GM23248 (cell line): ENCODE measurements at regions not wholly inside any gene's neighbourhood (a gene's known extent, or its start where the extent isn't known, plus 50 kb on each side); places are given as distances from the start of the nearest gene placed in this dataset.
A peak's percentile ranks its signal among the peaks of the same experiment; 100 is the strongest.
"Not testable (repeated sequence)": the region's sequence is repeated elsewhere in the genome, so short reads cannot be mapped to it uniquely, and the experiment has no call there.

Experiments used
- DNase-seq: peaks from one replicate; pipeline ENCODE4 v3.0.0-alpha.2; 2015
- H2AFZ ChIP-seq: fragments of 200-600 bp; sonication (generic); 2 replicates; pipeline ENCODE4 v1.6.1; 2016; ENCODE audit warnings: antibody characterized with exemption
- H3F3A ChIP-seq: fragments of 200-600 bp; sonication (generic); 2 replicates; pipeline ENCODE4 v1.6.1; 2016; ENCODE audit warnings: mild to moderate bottlenecking, antibody characterized with exemption, mixed run types; ENCODE audit not compliant: insufficient read depth
- H3K27ac ChIP-seq: fragments of 200-600 bp; sonication (generic); 2 replicates; pipeline ENCODE4 v1.5.1; 2016; ENCODE audit warnings: mild to moderate bottlenecking
- H3K27me3 ChIP-seq: fragments of 200-600 bp; sonication (generic); replicated peaks from 2 replicates; pipeline ENCODE4 v1.6.1; 2016; ENCODE audit warnings: mild to moderate bottlenecking; ENCODE audit not compliant: insufficient read depth
- H3K36me3 ChIP-seq: fragments of 200-600 bp; sonication (generic); 2 replicates; pipeline ENCODE4 v1.6.1; 2016; ENCODE audit warnings: low read depth, mild to moderate bottlenecking
- H3K4me1 ChIP-seq: fragments of 200-600 bp; sonication (generic); 2 replicates; pipeline ENCODE4 v1.6.1; 2016; ENCODE audit warnings: mild to moderate bottlenecking; ENCODE audit not compliant: insufficient read depth
- H3K4me2 ChIP-seq: fragments of 200-600 bp; sonication (generic); one replicate; pipeline ENCODE4 v1.6.1; 2016; ENCODE audit warnings: mild to moderate bottlenecking; ENCODE audit not compliant: unreplicated experiment
- H3K4me3 ChIP-seq: fragments of 200-600 bp; sonication (generic); 2 replicates; pipeline ENCODE4 v1.5.1; 2016; ENCODE audit warnings: mild to moderate bottlenecking
- H3K79me2 ChIP-seq: fragments of 200-600 bp; sonication (generic); 2 replicates; pipeline ENCODE4 v1.6.1; 2016; ENCODE audit warnings: mild to moderate bottlenecking; ENCODE audit not compliant: insufficient read depth
- H3K9ac ChIP-seq: fragments of 200-600 bp; sonication (generic); 2 replicates; pipeline ENCODE4 v1.6.1; 2016; ENCODE audit warnings: mild to moderate bottlenecking
- H3K9me2 ChIP-seq: fragments of 200-600 bp; sonication (generic); 2 replicates; pipeline ENCODE4 v1.6.1; 2016; ENCODE audit warnings: mixed run types, mild to moderate bottlenecking, moderate library complexity; ENCODE audit not compliant: insufficient read depth
- H3K9me3 ChIP-seq: fragments of 200-600 bp; sonication (generic); one replicate; pipeline ENCODE4 v1.6.1; 2017; ENCODE audit warnings: low read depth
- H4K20me1 ChIP-seq: fragments of 200-600 bp; sonication (generic); 2 replicates; pipeline ENCODE4 v1.6.0; 2016; ENCODE audit not compliant: insufficient read depth
- EZH2 ChIP-seq: fragments of 200-600 bp; sonication (generic); IDR thresholded peaks from 2 replicates; pipeline ENCODE4 v1.6.1; 2018; ENCODE audit warnings: antibody characterized with exemption, mild to moderate bottlenecking; ENCODE audit not compliant: insufficient read depth, poor library complexity, severe bottlenecking
- EZH2phosphoT487 ChIP-seq: fragments of 200-600 bp; sonication (generic); IDR thresholded peaks from 2 replicates; pipeline ENCODE4 v1.6.1; 2018; ENCODE audit warnings: antibody characterized with exemption, moderate library complexity, mild to moderate bottlenecking, low read depth; ENCODE audit not compliant: insufficient read depth
- WGBS, 2 experiments: methylation state at CpG; one replicate each; pipeline ENCODE4 v1.1.6; 2015 to 2017; ENCODE audit warnings: low lambda C conversion rate in 2 of 2, low coverage in 1 of 2; ENCODE audit errors: missing lambda C conversion rate in 2 of 2; 5-methylcytosine and 5-hydroxymethylcytosine counted together
- in situ Hi-C: fragments of 300-500 bp; cut with MboI; formaldehyde crosslinking; loops from 2 replicates; pipeline ENCODE4 v1.15.0; 2020

DNA sequence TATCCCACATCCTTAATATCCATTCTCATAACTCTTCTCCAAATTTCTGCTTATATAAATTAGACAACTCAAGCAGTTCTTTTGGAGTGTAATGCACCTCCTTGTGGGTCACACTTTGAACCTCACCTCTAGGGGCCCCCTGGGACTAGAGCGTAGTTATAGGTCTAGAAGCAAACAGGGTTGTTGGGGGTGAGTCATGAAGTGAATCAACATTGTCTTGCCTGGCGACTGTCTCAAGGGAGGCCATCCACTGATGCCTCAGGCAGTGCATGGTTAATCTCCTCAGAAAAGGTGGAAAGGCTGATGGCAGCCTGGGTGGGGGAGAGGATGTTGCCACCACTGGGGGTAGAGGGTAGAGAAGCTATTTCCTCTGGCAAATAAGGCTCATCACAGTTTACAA is 129.1 kb downstream of the TNFRSF21 start:
- in situ Hi-C loops: no loop called here
- H3K27me3 ChIP-seq: no peaks in the 10 kb centered on the region
- H3K9me2 ChIP-seq: no peaks in the 10 kb centered on the region
- no peak overlapping the region for H3K27ac ChIP-seq
- WGBS, 2 experiments: 24 to 38% methylated on average over 2 of the region's 2 CpGs
- no peaks in the 10 kb centered on the region for H3K79me2 ChIP-seq
- H3K9ac ChIP-seq: no peak overlapping the region
- H2AFZ ChIP-seq: no peak overlapping the region
- no peaks in the 10 kb centered on the region for H4K20me1 ChIP-seq
- H3K4me2 ChIP-seq: no peak overlapping the region
- H3F3A ChIP-seq: no peaks in the 10 kb centered on the region
- no peaks in the 10 kb centered on the region for H3K4me1 ChIP-seq
- DNase-seq: peak; percentile 73
- H3K4me3 ChIP-seq: no peak overlapping the region
- TF ChIP-seq EZH2 (no peak), EZH2phosphoT487 (no peak)
- H3K36me3 ChIP-seq: no peaks in the 10 kb centered on the region
- H3K9me3 ChIP-seq: no peaks in the 10 kb centered on the region

DNA sequence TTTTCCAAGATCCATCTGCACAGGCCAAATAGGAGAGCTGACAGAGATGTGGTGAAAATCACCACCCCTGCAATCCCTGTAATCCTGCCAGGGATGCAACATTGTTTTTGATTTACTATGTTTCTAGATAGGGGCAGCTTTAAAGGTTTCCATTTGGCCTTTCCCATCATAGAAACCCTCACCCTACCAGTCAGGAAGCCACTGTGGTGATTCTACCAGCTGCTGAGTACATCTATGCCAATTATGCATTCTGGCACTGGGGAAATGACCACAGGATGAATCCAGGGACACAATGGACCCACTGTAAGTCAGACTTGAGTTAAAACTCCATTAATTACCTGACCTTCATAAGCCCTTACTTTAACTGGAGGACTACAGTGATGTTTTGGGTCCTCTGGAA is 130.4 kb downstream of the TNFRSF21 start:
- Histone ChIP-seq H3K9ac (no peak overlapping the region), H3K4me2 (no peak overlapping the region), H3K27ac (no peak overlapping the region), H3K4me1 (no peaks in the 10 kb centered on the region), H3K27me3 (no peaks in the 10 kb centered on the region), H3K4me3 (no peak overlapping the region), H3K9me3 (no peaks in the 10 kb centered on the region), H3K36me3 (no peaks in the 10 kb centered on the region), H3K79me2 (no peaks in the 10 kb centered on the region), H3F3A (no peaks in the 10 kb centered on the region), H3K9me2 (no peaks in the 10 kb centered on the region), H4K20me1 (no peaks in the 10 kb centered on the region), H2AFZ (no peak overlapping the region)
- TF ChIP-seq EZH2 (no peak), EZH2phosphoT487 (no peak)
- in situ Hi-C loops: no loop called here
- no peak for DNase-seq

DNA sequence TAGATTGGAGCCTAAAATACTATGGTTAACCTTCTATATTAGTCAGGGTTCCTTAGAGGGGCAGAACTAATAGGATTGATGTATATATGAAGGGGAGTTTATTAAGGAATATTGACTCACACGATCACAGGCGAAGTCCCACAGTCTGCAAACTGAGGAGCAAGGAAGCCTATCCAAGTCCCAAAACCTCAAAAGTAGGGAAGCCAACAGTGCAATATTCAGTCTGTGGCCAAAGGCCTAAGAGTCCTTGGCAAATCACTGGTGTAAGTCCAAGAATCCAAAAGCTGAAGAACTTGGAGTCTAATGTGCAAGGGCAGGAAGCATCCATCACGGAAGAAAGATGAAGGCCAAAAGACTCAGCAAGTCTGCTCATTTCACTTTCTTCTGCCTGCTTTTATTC is 133.5 kb upstream of the ADGRF1 start:
- Histone ChIP-seq H3K27ac (no peak overlapping the region), H3K9me2 (no peaks in the 10 kb centered on the region), H3K4me3 (no peak overlapping the region), H3K4me2 (no peak overlapping the region), H3K9me3 (no peaks in the 10 kb centered on the region), H3K4me1 (no peaks in the 10 kb centered on the region), H3K27me3 (no peaks in the 10 kb centered on the region), H4K20me1 (no peaks in the 10 kb centered on the region), H3K9ac (no peak overlapping the region), H3K79me2 (no peaks in the 10 kb centered on the region), H3K36me3 (no peaks in the 10 kb centered on the region), H2AFZ (no peak overlapping the region), H3F3A (no peaks in the 10 kb centered on the region)
- DNase-seq: no peak
- no peak for TF ChIP-seq EZH2phosphoT487
- no peak for TF ChIP-seq EZH2
- WGBS, 2 experiments: 46 to 58% methylated on average over 3 of the region's 3 CpGs
- in situ Hi-C loops: no loop called here

DNA sequence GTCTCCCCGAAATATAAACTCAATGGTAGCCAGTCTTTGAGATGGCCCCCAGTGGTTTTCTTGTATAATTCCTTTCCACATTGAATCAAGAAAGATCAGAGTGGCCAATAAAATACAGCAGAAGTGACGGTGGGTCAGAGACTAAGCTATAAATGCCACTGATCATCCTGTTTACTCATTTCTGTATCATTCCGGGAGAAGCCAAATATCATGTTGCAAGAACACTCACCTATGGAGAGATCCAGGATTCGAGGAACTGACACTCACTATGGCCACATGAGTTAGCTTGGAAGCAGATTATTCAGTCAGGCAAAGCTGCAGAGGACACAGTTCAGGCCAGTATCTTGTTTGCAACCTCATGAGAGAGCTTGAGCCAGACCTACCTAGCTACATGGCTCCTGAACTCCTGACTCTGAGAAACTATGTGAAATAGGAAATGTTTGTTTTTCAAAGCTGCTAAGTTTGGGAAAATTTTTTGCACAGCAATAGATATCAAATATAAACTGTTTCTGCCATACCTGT is 132.4 kb upstream of the ADGRF1 start:
- 27 to 30% methylated on average over 4 of the region's 4 CpGs for WGBS, 2 experiments

DNA sequence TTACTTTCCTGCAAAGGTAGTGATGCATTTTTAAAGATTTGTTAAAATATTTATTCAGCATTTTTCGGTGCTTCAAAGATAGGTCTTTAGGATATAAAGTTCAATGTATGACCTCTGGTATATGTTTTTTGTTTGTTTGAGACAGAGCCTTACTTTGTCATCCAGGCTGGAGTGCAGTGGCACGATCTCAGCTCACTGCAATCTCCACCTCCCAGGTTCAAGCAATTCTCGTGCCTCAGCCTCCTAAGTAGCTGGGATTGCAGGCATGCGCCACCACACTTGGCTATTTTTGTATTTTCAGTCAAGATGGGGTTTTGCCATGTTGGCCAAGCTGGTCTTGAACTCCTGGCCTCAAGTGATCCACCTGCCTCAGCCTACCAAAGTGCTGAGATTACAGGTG is 131.9 kb upstream of the ADGRF1 start:
- H3K9me3 ChIP-seq, H3K9me2 ChIP-seq, H3K27ac ChIP-seq, H3K4me3 ChIP-seq, H3K79me2 ChIP-seq, DNase-seq, H3F3A ChIP-seq, H3K27me3 ChIP-seq, in situ Hi-C loops, H2AFZ ChIP-seq, H3K9ac ChIP-seq, H3K4me2 ChIP-seq, H3K36me3 ChIP-seq, H4K20me1 ChIP-seq: not testable (repeated sequence)
- peaks cover 10% of the 10 kb centered on the region; the same call in 1 of the 2 replicates for H3K4me1 ChIP-seq
- WGBS, 2 experiments: 34 to 40% methylated on average over 4 of the region's 4 CpGs

More for the DNA sequence above, 132.4 kb upstream of the ADGRF1 start:
- Histone ChIP-seq H3K9ac (no peak overlapping the region), H3K27ac (no peak overlapping the region), H3K4me3 (no peak overlapping the region), H4K20me1 (no peaks in the 10 kb centered on the region), H3K4me1 (peaks cover 6% of the 10 kb centered on the region; the same call in 1 of the 2 replicates), H3K27me3 (no peaks in the 10 kb centered on the region), H3K9me3 (no peaks in the 10 kb centered on the region), H3K9me2 (no peaks in the 10 kb centered on the region), H3K4me2 (no peak overlapping the region), H3K79me2 (no peaks in the 10 kb centered on the region), H3F3A (no peaks in the 10 kb centered on the region), H2AFZ (no peak overlapping the region), H3K36me3 (no peaks in the 10 kb centered on the region)
- no peak for DNase-seq
- in situ Hi-C loops: no loop called here
- TF ChIP-seq EZH2phosphoT487 (no peak), EZH2 (no peak)

DNA sequence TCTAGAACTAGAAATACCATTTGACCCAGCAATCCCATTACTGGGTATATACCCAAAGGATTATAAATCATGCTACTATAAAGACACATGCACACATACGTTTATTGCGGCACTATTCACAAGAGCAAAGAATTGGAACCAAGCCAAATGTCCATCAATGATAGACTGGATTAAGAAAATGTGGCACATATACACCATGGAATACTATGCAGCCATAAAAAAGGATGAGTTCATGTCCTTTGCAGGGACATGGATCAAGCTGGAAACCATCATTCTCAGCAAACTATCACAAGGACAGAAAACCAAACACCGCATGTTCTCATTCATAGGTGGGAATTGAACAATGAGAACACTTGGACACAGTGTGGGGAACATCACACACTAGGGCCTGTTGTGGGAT is 131.0 kb upstream of the ADGRF1 start:
- 64 to 66% methylated on average over 3 of the region's 3 CpGs for WGBS, 2 experiments
- H3F3A ChIP-seq, H3K9me3 ChIP-seq, H3K36me3 ChIP-seq, H3K27ac ChIP-seq, H3K4me3 ChIP-seq, H3K9ac ChIP-seq, H3K27me3 ChIP-seq, H3K79me2 ChIP-seq, in situ Hi-C loops, H3K9me2 ChIP-seq, H3K4me2 ChIP-seq, DNase-seq, H2AFZ ChIP-seq, H4K20me1 ChIP-seq: not testable (repeated sequence)
- peaks cover 17% of the 10 kb centered on the region for H3K4me1 ChIP-seq
